Vagina (tissue), 2 donors: ENCODE measurements at regions not wholly inside any gene's neighbourhood (a gene's known extent, or its start where the extent isn't known, plus 50 kb on each side); places are given as distances from the start of the nearest gene placed in this dataset.

ENCODE experiments used
- DNase-seq, 2 donors: peaks; one replicate each; pipeline ENCODE4 v3.0.0-alpha.2; 2017; ENCODE audit errors: extremely low spot score in 2 of 2
- H3K27ac ChIP-seq: fragments of 200-600 bp; sonication (generic); one replicate; pipeline ENCODE4 v1.5.1; 2019
- H3K27me3 ChIP-seq: fragments of 200-600 bp; sonication (generic); one replicate; pipeline ENCODE4 v1.5.1; 2019
- H3K36me3 ChIP-seq, 2 donors: fragments of 200-600 bp; sonication (generic); one replicate each; pipeline ENCODE4 v1.5.1; 2017 to 2019
- H3K4me1 ChIP-seq: fragments of 200-600 bp; sonication (generic); one replicate; pipeline ENCODE4 v1.5.1; 2019
- H3K4me3 ChIP-seq, 2 donors: fragments of 200-600 bp; sonication (generic); 1 replicate in 1 of 2; 2 replicates in 1 of 2; pipeline ENCODE4 v1.5.1; 2016 to 2019
- H3K9me3 ChIP-seq: fragments of 200-600 bp; sonication (generic); one replicate; pipeline ENCODE4 v1.5.1; 2019
- POLR2A ChIP-seq, 2 donors: fragments of 450-650 bp; IDR thresholded peaks; one replicate each; pipeline ENCODE4 v1.6.1; 2017; ENCODE audit warnings: antibody characterized with exemption in 2 of 2, mild to moderate bottlenecking in 2 of 2, moderate library complexity in 2 of 2
- POLR2AphosphoS5 ChIP-seq, 2 donors: sonication (generic); formaldehyde crosslinking; IDR thresholded peaks; one replicate each; pipeline ENCODE4 v1.9.0; 2017; ENCODE audit warnings: antibody characterized with exemption in 2 of 2, mild to moderate bottlenecking in 2 of 2, low read depth in 1 of 2; ENCODE audit not compliant: insufficient read depth in 1 of 2
- intact Hi-C: fragments of 100-400 bp; cut with DNase I; formaldehyde crosslinking; loops from one replicate; pipeline ENCODE4 v1.15.1; 2023
- TF ChIP-seq, protein P1 (sequence below), 3 experiments: fragments of 450-650 bp in 2 of 3; fragments of 200-600 bp in 1 of 3; sonication (generic) in 1 of 3; IDR thresholded peaks; one replicate each; pipeline ENCODE4 v1.5.1; 2017 to 2019; ENCODE audit warnings: antibody characterized with exemption in 3 of 3, mild to moderate bottlenecking in 2 of 3, moderate library complexity in 2 of 3

DNA sequence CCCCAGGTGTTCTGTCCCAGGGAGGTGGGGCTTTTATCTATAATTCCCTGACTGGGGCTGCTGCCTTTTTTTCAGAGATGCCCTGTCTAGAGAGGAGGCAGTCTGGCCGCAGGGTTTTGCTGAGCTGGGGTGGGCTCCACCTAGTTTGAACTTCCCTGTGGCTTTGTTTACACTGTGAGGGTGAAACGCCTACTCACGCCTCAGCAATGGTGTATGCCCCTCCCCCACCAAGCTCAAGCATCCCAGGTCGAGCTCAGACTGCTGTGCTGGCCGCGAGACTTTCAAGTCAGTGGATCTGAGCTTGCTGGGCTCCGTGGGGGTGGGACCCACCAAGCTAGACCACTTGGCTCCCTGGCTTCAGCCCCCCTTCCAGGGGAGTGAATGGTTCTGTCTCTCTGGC, 124.3 kb downstream of the CENPF start:
- DNase-seq = no peak
- Histone ChIP-seq H3K27ac (no peak overlapping the region), H3K4me3 (no peak overlapping the region), H3K9me3 (no peaks in the 10 kb centered on the region), H3K4me1 (no peaks in the 10 kb centered on the region), H3K36me3 (no peaks in the 10 kb centered on the region), H3K27me3 (no peaks in the 10 kb centered on the region)
- intact Hi-C loops = no loop called here
- TF ChIP-seq POLR2AphosphoS5 (IDR thresholded peaks at IDR 0.05; ENCODE audit: insufficient read depth in 1 of 2, low read depth in 1 of 2) = no peak
- TF ChIP-seq, protein P1, sequence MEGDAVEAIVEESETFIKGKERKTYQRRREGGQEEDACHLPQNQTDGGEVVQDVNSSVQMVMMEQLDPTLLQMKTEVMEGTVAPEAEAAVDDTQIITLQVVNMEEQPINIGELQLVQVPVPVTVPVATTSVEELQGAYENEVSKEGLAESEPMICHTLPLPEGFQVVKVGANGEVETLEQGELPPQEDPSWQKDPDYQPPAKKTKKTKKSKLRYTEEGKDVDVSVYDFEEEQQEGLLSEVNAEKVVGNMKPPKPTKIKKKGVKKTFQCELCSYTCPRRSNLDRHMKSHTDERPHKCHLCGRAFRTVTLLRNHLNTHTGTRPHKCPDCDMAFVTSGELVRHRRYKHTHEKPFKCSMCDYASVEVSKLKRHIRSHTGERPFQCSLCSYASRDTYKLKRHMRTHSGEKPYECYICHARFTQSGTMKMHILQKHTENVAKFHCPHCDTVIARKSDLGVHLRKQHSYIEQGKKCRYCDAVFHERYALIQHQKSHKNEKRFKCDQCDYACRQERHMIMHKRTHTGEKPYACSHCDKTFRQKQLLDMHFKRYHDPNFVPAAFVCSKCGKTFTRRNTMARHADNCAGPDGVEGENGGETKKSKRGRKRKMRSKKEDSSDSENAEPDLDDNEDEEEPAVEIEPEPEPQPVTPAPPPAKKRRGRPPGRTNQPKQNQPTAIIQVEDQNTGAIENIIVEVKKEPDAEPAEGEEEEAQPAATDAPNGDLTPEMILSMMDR (IDR thresholded peaks at IDR 0.05) = no peak
- TF ChIP-seq POLR2A (IDR thresholded peaks at IDR 0.05) = no peak

DNA sequence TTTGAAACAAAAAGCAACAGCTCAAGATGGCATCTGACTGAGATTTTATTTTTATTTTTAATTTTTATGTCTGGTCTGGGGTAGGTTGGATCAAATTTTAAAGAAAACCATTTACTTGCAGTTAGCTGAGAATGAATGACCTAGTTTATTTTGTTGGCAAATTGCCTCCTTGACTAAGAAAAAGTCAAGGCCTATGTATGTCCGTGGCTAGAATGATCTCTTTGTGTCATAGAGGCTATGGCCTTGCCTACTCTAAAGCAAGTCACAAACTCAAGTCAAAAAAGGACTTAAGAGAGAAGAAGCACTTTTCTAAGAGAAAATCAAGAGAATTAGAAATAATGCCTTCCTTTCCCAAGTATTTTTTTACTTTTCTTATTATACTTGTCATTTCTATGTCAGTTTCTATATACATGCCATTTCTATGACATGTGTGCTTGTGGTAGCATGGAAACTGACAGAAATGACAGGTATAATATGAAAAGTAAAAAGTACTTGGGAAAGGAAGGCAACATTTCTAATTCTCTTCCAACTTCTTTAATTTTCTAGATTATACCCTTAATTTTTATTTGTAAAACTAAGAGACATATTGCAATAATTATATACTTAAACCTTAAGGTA, 136.7 kb downstream of the CENPF start:
- H3K27me3 ChIP-seq = no peaks in the 10 kb centered on the region
- H3K9me3 ChIP-seq = no peaks in the 10 kb centered on the region
- no peaks in the 10 kb centered on the region for H3K36me3 ChIP-seq
- H3K4me1 ChIP-seq = no peaks in the 10 kb centered on the region
- intact Hi-C loops = no loop called here
- no peak overlapping the region for H3K4me3 ChIP-seq
- no peak for TF ChIP-seq POLR2AphosphoS5 (IDR thresholded peaks at IDR 0.05; ENCODE audit: insufficient read depth in 1 of 2, low read depth in 1 of 2)
- TF ChIP-seq, protein P1 (IDR thresholded peaks at IDR 0.05) = no peak
- no peak for TF ChIP-seq POLR2A (IDR thresholded peaks at IDR 0.05)
- H3K27ac ChIP-seq = no peak overlapping the region
- DNase-seq = no peak

DNA sequence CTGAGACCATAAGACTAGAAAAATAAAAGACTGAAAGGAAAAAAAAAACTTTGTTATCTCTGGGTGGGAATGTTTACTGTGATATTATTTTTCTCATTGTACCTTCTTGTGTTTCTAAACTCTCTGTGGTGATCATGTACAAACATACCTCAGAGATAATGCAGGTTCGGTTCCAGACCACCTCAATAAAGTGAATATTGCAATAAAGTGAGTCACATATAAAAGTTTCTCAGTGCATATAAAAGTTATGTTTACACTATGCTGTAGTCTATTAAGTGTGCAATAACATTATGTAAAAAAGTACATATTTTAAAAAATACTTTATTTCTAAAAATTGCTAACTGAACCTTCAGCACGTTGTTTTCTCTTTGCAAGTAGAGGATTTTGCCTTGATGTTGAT, 137.5 kb downstream of the CENPF start:
- Histone ChIP-seq H3K27ac (no peak overlapping the region), H3K36me3 (no peaks in the 10 kb centered on the region), H3K9me3 (no peaks in the 10 kb centered on the region), H3K4me1 (no peaks in the 10 kb centered on the region), H3K27me3 (no peaks in the 10 kb centered on the region), H3K4me3 (no peak overlapping the region)
- intact Hi-C loops = no loop called here
- TF ChIP-seq POLR2A (IDR thresholded peaks at IDR 0.05) = no peak
- TF ChIP-seq, protein P1 (IDR thresholded peaks at IDR 0.05) = no peak
- TF ChIP-seq POLR2AphosphoS5 (IDR thresholded peaks at IDR 0.05; ENCODE audit: insufficient read depth in 1 of 2, low read depth in 1 of 2) = no peak
- DNase-seq = no peak

DNA sequence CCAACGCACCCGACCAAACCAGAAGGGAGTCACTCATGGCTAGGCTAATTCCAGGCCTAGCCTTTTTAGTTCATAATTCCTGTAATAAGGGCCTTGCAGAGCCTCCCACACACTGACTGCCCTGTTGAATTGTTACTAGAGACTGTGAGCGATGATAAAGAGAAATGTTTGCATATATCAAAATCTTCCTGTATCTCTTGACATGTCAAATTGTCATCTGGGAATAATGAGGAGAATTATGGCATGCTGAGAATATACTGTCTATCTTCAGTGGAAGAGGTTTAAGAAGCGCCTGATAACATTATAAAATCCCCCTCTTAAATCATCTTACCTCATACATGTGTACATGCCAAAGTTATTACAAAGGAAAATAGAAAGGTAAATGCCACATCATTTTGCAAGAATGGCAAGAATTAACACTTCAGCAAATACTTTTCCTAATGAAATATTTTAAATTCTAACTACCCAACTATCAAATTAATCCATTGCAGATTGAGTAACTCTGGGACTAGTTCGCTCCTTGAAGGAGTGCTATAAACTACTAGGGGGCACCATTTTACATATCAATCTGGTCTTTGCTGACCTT, 144.1 kb downstream of the CENPF start:
- no peaks in the 10 kb centered on the region for H3K4me1 ChIP-seq
- no peak for DNase-seq
- no peak overlapping the region for H3K27ac ChIP-seq
- intact Hi-C loops = no loop called here
- H3K36me3 ChIP-seq = no peaks in the 10 kb centered on the region
- no peaks in the 10 kb centered on the region for H3K27me3 ChIP-seq
- no peaks in the 10 kb centered on the region for H3K9me3 ChIP-seq
- no peak overlapping the region for H3K4me3 ChIP-seq
- no peak for TF ChIP-seq POLR2AphosphoS5 (IDR thresholded peaks at IDR 0.05; ENCODE audit: insufficient read depth in 1 of 2, low read depth in 1 of 2)
- no peak for TF ChIP-seq POLR2A (IDR thresholded peaks at IDR 0.05)
- TF ChIP-seq, protein P1 (IDR thresholded peaks at IDR 0.05) = no peak

- Histone ChIP-seq H3K27me3 (no peaks in the 10 kb centered on the region), H3K9me3 (peaks cover 6% of the 10 kb centered on the region), H3K27ac (no peak overlapping the region), H3K4me3 (no peak overlapping the region), H3K4me1 (no peaks in the 10 kb centered on the region), H3K36me3 (no peaks in the 10 kb centered on the region)
- intact Hi-C loops = no loop called here
- no peak for DNase-seq
- TF ChIP-seq POLR2A (IDR thresholded peaks at IDR 0.05) (no peak), POLR2AphosphoS5 (IDR thresholded peaks at IDR 0.05; ENCODE audit: insufficient read depth in 1 of 2, low read depth in 1 of 2) (no peak)
- TF ChIP-seq, protein P1 (IDR thresholded peaks at IDR 0.05) = no peak
Measured at GRCh38 chr1:214753236-214753852, 150.3 kb downstream of the CENPF start.
